WTC11 (cell line): ENCODE measurements at regions not wholly inside any gene's neighbourhood (a gene's known extent, or its start where the extent isn't known, plus 50 kb on each side); places are given as distances from the start of the nearest gene placed in this dataset.

Source experiments
- ATAC-seq: fragments of 200-7000 bp; cut with Tn5 transposase; 2 replicates; pipeline ENCODE4 v1.10.0; 2021; ENCODE audit warnings: mild to moderate bottlenecking, moderate library complexity
- CTCF ChIA-PET: fragments of 300-600 bp; sonication (Branson Sonifier 250); formaldehyde crosslinking; loops from one replicate; lab custom pipeline; 2021; ENCODE audit warnings: antibody characterized with exemption; lab: Charles Lee
- POLR2A ChIA-PET: fragments of 350-600 bp; sonication (Branson Sonifier 250); formaldehyde crosslinking; loops from one replicate; lab custom pipeline; 2021; ENCODE audit warnings: antibody characterized with exemption; lab: Charles Lee
- DNase-seq: peaks from one replicate; pipeline ENCODE4 v3.0.0; 2021; ENCODE audit warnings: low spot score
- H3K27ac Mint-ChIP-seq: 2 replicates; pipeline ENCODE4 v1.8.0; 2021; ENCODE audit warnings: mixed read lengths
- H3K27me3 Mint-ChIP-seq: 2 replicates; pipeline ENCODE4 v1.8.0; 2021; ENCODE audit warnings: low read depth, mild to moderate bottlenecking, moderate library complexity, mixed read lengths
- H3K36me3 Mint-ChIP-seq: 2 replicates; pipeline ENCODE4 v1.8.0; 2021; ENCODE audit warnings: mixed read lengths
- H3K4me1 Mint-ChIP-seq: 2 replicates; pipeline ENCODE4 v1.8.0; 2022; ENCODE audit warnings: mixed read lengths
- H3K4me3 Mint-ChIP-seq: 2 replicates; pipeline ENCODE4 v1.8.0; 2021; ENCODE audit warnings: mild to moderate bottlenecking, moderate library complexity, mixed read lengths
- H3K9me3 Mint-ChIP-seq: 2 replicates; pipeline ENCODE4 v1.8.0; 2021; ENCODE audit warnings: mixed read lengths
- ATF6 ChIP-seq: sonication (generic); formaldehyde crosslinking; IDR thresholded peaks from 2 replicates; pipeline ENCODE4 v1.8.1; 2023; ENCODE audit warnings: mild to moderate bottlenecking, missing genetic modification reagents
- FOXJ3 ChIP-seq: sonication (generic); formaldehyde crosslinking; IDR thresholded peaks from 2 replicates; pipeline ENCODE4 v1.9.0; 2021; ENCODE audit warnings: missing genetic modification reagents, mild to moderate bottlenecking, borderline replicate concordance
- GRHL2 ChIP-seq: fragments of 250-450 bp; sonication (Bioruptor Pico); IDR thresholded peaks from 2 replicates; pipeline ENCODE4 v1.8.0; 2022; ENCODE audit warnings: mild to moderate bottlenecking, moderate library complexity; ENCODE audit not compliant: insufficient replicate concordance, severe bottlenecking
- GTF2I ChIP-seq: fragments of 250-450 bp; sonication (Bioruptor Pico); conservative IDR thresholded peaks from 2 replicates; pipeline ENCODE4 v1.4.0; 2021; ENCODE audit warnings: mild to moderate bottlenecking
- KAT7 ChIP-seq: sonication (generic); formaldehyde crosslinking; IDR thresholded peaks from 2 replicates; pipeline ENCODE4 v1.8.1; 2023; ENCODE audit warnings: missing genetic modification reagents, mild to moderate bottlenecking, borderline replicate concordance
- MLX ChIP-seq: sonication (generic); formaldehyde crosslinking; IDR thresholded peaks from 2 replicates; pipeline ENCODE4 v1.8.1; 2023; ENCODE audit warnings: mild to moderate bottlenecking, missing genetic modification reagents, moderate library complexity
- MYBL2 ChIP-seq: sonication (generic); formaldehyde crosslinking; IDR thresholded peaks from 2 replicates; pipeline ENCODE4 v1.8.1; 2023; ENCODE audit warnings: mild to moderate bottlenecking, moderate library complexity, missing genetic modification reagents
- PRDM15 ChIP-seq: sonication (generic); formaldehyde crosslinking; IDR thresholded peaks from 2 replicates; pipeline ENCODE4 v1.8.0; 2022; ENCODE audit warnings: missing genetic modification reagents
- PREB ChIP-seq: sonication (generic); formaldehyde crosslinking; IDR thresholded peaks from 2 replicates; pipeline ENCODE4 v1.8.1; 2022; ENCODE audit warnings: mild to moderate bottlenecking, missing genetic modification reagents, moderate library complexity, borderline replicate concordance
- RORB ChIP-seq: fragments of 250-450 bp; sonication (Bioruptor Pico); IDR thresholded peaks from 2 replicates; pipeline ENCODE4 v1.9.0; 2021; ENCODE audit warnings: mild to moderate bottlenecking
- USF1 ChIP-seq: sonication (generic); formaldehyde crosslinking; IDR thresholded peaks from 2 replicates; pipeline ENCODE4 v1.8.0; 2022; ENCODE audit warnings: mild to moderate bottlenecking, missing genetic modification reagents
- ZBTB21 ChIP-seq: sonication (generic); formaldehyde crosslinking; IDR thresholded peaks from 2 replicates; pipeline ENCODE4 v1.8.1; 2023; ENCODE audit warnings: mild to moderate bottlenecking, missing genetic modification reagents, borderline replicate concordance
- ZNF121 ChIP-seq: sonication (generic); formaldehyde crosslinking; IDR thresholded peaks from 2 replicates; pipeline ENCODE4 v1.8.0; 2023; ENCODE audit warnings: missing genetic modification reagents
- ZNF416 ChIP-seq: fragments of 250-450 bp; sonication (Bioruptor Pico); IDR thresholded peaks from 2 replicates; pipeline ENCODE4 v1.9.0; 2021; ENCODE audit warnings: mild to moderate bottlenecking, inconsistent platforms
- ZNF425 ChIP-seq: fragments of 250-450 bp; sonication (Bioruptor Pico); conservative IDR thresholded peaks from 2 replicates; pipeline ENCODE4 v1.9.0; 2021; ENCODE audit warnings: mild to moderate bottlenecking

- H3K36me3 Mint-ChIP-seq: peaks cover 9% of the 10 kb centered on the region
- peaks cover 22% of the 10 kb centered on the region for H3K9me3 Mint-ChIP-seq
- TF ChIP-seq FOXJ3: no peak
- TF ChIP-seq GRHL2 (CRISPR knock-in tag): no peak
- TF ChIP-seq PREB (CRISPR knock-in tag): no peak
- ATAC-seq: no peak
- H3K27ac Mint-ChIP-seq: no peak overlapping the region
- POLR2A ChIA-PET: interaction anchor here (0.8 kb wide), 1 partner anchor 46 kb away, joined by 3 read pairs; no protein-coding TSS in a partner anchor
- H3K4me3 Mint-ChIP-seq: no peak overlapping the region
- H3K4me1 Mint-ChIP-seq: peaks cover 5% of the 10 kb centered on the region; the same call in 1 of the 2 replicates
- H3K27me3 Mint-ChIP-seq: peaks cover 3% of the 10 kb centered on the region
- CTCF ChIA-PET: interaction anchor here (1.0 to 1.1 kb wide), 3 partner anchors 228 to 330 kb away, joined by 3 to 5 read pairs (median 3); no protein-coding TSS in a partner anchor
- DNase-seq: no peak
Measured at GRCh38 chr1:30033256-30034104, 689.9 kb downstream of the MATN1 start.

- Mint-ChIP-seq H3K27me3 (peaks cover 3% of the 10 kb centered on the region), H3K4me3 (no peak overlapping the region), H3K27ac (no peak overlapping the region), H3K9me3 (peaks cover 22% of the 10 kb centered on the region), H3K4me1 (peaks cover 5% of the 10 kb centered on the region; the same call in 1 of the 2 replicates), H3K36me3 (peaks cover 9% of the 10 kb centered on the region)
- ChIA-PET CTCF (no interaction called here), POLR2A (interaction anchor here (0.6 kb wide), 1 partner anchor 27 kb away, joined by 3 read pairs; no protein-coding TSS in a partner anchor)
- no peak for ATAC-seq
- TF ChIP-seq KAT7 (CRISPR knock-in tag) (no peak), ZNF416 (CRISPR knock-in tag) (no peak), PRDM15 (CRISPR knock-in tag) (no peak), ZNF425 (CRISPR knock-in tag) (no peak), GTF2I (CRISPR knock-in tag) (no peak), USF1 (CRISPR knock-in tag) (no peak), ZBTB21 (no peak), RORB (CRISPR knock-in tag) (no peak)
- no peak for DNase-seq
Measured at GRCh38 chr1:30032302-30032701, 691.1 kb downstream of the MATN1 start.

GRCh38 chr1:30029677-30030076, 693.7 kb downstream of the MATN1 start:
- ChIA-PET POLR2A (no interaction called here), CTCF (interaction anchor here (0.9 kb wide), 1 partner anchor 96 kb away, joined by 3 read pairs; no protein-coding TSS in a partner anchor)
- peaks cover 9% of the 10 kb centered on the region for H3K36me3 Mint-ChIP-seq
- no peaks in the 10 kb centered on the region; the same call in 1 of the 2 replicates for H3K4me1 Mint-ChIP-seq
- no peaks in the 10 kb centered on the region for H3K27me3 Mint-ChIP-seq
- ATAC-seq (no peak), DNase-seq (no peak)
- no peak overlapping the region for H3K4me3 Mint-ChIP-seq
- peaks cover 27% of the 10 kb centered on the region for H3K9me3 Mint-ChIP-seq
- TF ChIP-seq PREB (CRISPR knock-in tag): no peak
- TF ChIP-seq ATF6 (CRISPR knock-in tag): no peak
- TF ChIP-seq MLX (CRISPR knock-in tag): no peak
- no peak for TF ChIP-seq KAT7 (CRISPR knock-in tag)
- TF ChIP-seq ZNF121 (CRISPR knock-in tag): no peak
- TF ChIP-seq MYBL2 (CRISPR knock-in tag): no peak
- no peak for TF ChIP-seq GRHL2 (CRISPR knock-in tag)
- no peak overlapping the region for H3K27ac Mint-ChIP-seq
